ENCODE measurements at regions not wholly inside any gene's neighbourhood (a gene's known extent, or its start where the extent isn't known, plus 50 kb on each side); places are given as distances from the start of the nearest gene placed in this dataset.

DNA sequence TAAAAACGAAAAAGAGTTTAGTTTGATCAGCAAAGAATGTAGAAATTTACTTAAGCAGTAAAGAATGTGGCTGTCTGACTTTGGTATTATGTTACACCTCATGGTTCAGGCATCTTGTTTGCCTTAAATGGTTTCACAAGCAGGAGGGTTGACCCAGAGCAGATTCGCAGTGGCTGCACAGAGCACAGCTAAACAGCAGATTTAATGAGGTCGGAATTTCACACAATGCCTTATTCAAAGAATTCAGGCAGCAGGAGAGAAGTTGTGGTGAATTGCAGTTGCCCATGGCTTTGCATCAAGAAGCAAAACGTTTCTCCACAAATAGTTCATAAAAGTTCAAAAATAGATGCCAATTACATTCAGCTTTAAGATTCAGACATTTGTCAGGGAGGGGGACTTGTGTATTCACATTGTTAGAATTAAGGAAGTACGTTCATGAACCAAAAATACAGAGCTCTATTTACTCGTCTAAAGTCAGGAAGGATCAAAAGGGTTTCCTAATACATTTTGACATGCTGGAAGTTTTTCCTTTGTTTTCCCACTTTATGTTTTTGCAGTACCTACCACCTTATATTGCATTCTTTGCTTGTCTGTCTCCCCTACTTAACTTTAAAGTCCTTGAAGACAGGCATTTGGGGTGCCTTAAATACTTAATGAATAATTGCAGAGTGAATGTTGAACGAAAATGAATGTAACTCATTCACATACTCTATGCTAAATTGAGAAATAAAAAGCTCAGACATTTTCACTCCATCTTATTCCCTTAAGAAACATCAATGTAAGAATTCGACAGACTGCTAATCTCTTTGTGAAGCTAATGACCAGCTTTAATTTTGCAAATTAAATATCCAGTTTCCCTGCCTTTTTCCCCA lies 1163.6 kb upstream of the CITED2 start:
- Histone ChIP-seq H3K27me3 (no peaks in the 10 kb centered on the region), H3F3A (ENCODE audit: low read depth) (peaks cover 3% of the 10 kb centered on the region), H3K27ac (peak overlapping the region; percentile 76), H3K4me3 (peak overlapping the region; percentile 6), H3K9me3 (ENCODE audit: low read depth) (no peaks in the 10 kb centered on the region), H3K79me2 (ENCODE audit: low read depth) (no peaks in the 10 kb centered on the region), H3K36me3 (no peaks in the 10 kb centered on the region), H3K4me2 (peak overlapping the region; percentile 40), H2AFZ (replicated peaks) (no peak overlapping the region), H3K9ac (no peak overlapping the region), H4K20me1 (ENCODE audit: low read depth) (no peaks in the 10 kb centered on the region), H3K4me1 (peaks cover 30% of the 10 kb centered on the region)
- Mint-ChIP-seq H3K4me1 (peaks cover 39% of the 10 kb centered on the region), H3K9me3 (peaks cover 32% of the 10 kb centered on the region), H3K27ac (peak overlapping the region; percentile 100), H3K4me3 (peak overlapping the region; percentile 75), H3K27me3 (ENCODE audit: insufficient read depth, low read depth) (no peaks in the 10 kb centered on the region), H3K36me3 (peaks cover 17% of the 10 kb centered on the region)
- TF ChIP-seq EZH2phosphoT487 (IDR thresholded peaks at IDR 0.05) (no peak), CTCF (IDR thresholded peaks at IDR 0.05) (no peak), EZH2 (IDR thresholded peaks at IDR 0.05) (no peak)
- DNase-seq (ENCODE audit: low spot score) = peak; percentile 77

DNA sequence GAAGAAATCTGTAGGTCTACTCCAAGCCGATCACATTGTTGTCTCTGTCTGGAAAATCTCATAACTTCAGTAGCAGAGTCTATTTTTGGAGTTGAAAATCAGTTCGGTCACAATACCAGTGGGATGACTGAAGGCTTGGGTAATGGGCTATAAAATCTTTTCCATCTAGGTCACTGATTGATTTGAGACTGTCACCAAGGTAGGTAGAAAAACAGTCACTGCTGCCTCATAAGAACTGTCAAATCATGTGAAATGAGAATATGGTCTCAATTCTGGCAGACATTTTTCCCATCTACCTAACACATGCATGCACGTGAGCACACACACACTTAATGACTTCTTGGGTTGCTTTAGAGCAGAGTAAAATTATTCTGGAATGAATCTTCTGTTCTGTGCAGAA lies 1162.8 kb upstream of the CITED2 start:
- Mint-ChIP-seq H3K36me3 (peaks cover 17% of the 10 kb centered on the region), H3K4me1 (peaks cover 33% of the 10 kb centered on the region), H3K27me3 (ENCODE audit: insufficient read depth, low read depth) (no peaks in the 10 kb centered on the region), H3K4me3 (peak overlapping the region; percentile 49), H3K27ac (peak overlapping the region; percentile 100), H3K9me3 (peaks cover 35% of the 10 kb centered on the region)
- Histone ChIP-seq H3K4me2 (peak overlapping the region; percentile 34), H3K27ac (peak overlapping the region; percentile 59), H3K9me3 (ENCODE audit: low read depth) (no peaks in the 10 kb centered on the region), H3K9ac (no peak overlapping the region), H3F3A (ENCODE audit: low read depth) (peaks cover 3% of the 10 kb centered on the region), H4K20me1 (ENCODE audit: low read depth) (no peaks in the 10 kb centered on the region), H3K36me3 (no peaks in the 10 kb centered on the region), H3K27me3 (no peaks in the 10 kb centered on the region), H3K4me1 (peaks cover 30% of the 10 kb centered on the region), H2AFZ (replicated peaks) (no peak overlapping the region), H3K79me2 (ENCODE audit: low read depth) (no peaks in the 10 kb centered on the region), H3K4me3 (no peak overlapping the region)
- DNase-seq (ENCODE audit: low spot score) = no peak
- TF ChIP-seq EZH2phosphoT487 (IDR thresholded peaks at IDR 0.05) = no peak
- no peak for TF ChIP-seq CTCF (IDR thresholded peaks at IDR 0.05)
- TF ChIP-seq EZH2 (IDR thresholded peaks at IDR 0.05) = no peak

DNA sequence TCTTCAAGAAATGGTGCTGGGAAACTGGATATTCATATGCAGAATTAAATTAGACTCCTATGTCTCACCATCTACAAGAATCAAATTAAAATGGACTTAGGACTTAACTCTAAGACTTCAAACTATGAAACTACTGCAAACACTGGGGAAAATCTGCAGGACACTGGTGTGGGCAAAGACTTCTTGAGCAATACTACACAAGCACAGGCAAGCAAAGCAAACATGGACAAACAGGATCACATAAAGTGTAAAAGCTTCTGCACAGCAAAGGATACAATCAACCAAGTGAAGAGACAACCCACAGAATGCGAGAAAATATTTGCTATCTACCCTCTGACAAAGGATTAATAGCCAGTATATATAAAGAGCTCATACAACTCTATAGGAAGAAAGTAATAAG lies 1161.1 kb upstream of the CITED2 start:
- H3K4me1 Mint-ChIP-seq = peaks cover 25% of the 10 kb centered on the region
- H3K79me2 ChIP-seq (ENCODE audit: low read depth) = no peaks in the 10 kb centered on the region
- H3K9me3 Mint-ChIP-seq = peaks cover 36% of the 10 kb centered on the region
- H2AFZ ChIP-seq (replicated peaks) = no peak overlapping the region
- H3K9me3 ChIP-seq (ENCODE audit: low read depth) = no peaks in the 10 kb centered on the region
- H3K4me3 Mint-ChIP-seq = no peak overlapping the region
- peaks cover 21% of the 10 kb centered on the region for H3K4me1 ChIP-seq
- no peak overlapping the region for H3K27ac ChIP-seq
- peaks cover 17% of the 10 kb centered on the region for H3K36me3 Mint-ChIP-seq
- H3K4me2 ChIP-seq = no peak overlapping the region
- no peak overlapping the region for H3K4me3 ChIP-seq
- no peaks in the 10 kb centered on the region for H3K27me3 Mint-ChIP-seq (ENCODE audit: insufficient read depth, low read depth)
- no peaks in the 10 kb centered on the region for H4K20me1 ChIP-seq (ENCODE audit: low read depth)
- peaks cover 3% of the 10 kb centered on the region for H3F3A ChIP-seq (ENCODE audit: low read depth)
- no peak overlapping the region for H3K9ac ChIP-seq
- DNase-seq (ENCODE audit: low spot score) = no peak
- H3K27ac Mint-ChIP-seq = peak overlapping the region; percentile 57
- H3K27me3 ChIP-seq = no peaks in the 10 kb centered on the region
- no peak for TF ChIP-seq EZH2 (IDR thresholded peaks at IDR 0.05)
- TF ChIP-seq CTCF (IDR thresholded peaks at IDR 0.05) = no peak
- no peak for TF ChIP-seq EZH2phosphoT487 (IDR thresholded peaks at IDR 0.05)
- H3K36me3 ChIP-seq = no peaks in the 10 kb centered on the region
